ENCODE measurements at regions not wholly inside any gene's neighbourhood (a gene's known extent, or its start where the extent isn't known, plus 50 kb on each side); places are given as distances from the start of the nearest gene placed in this dataset.

DNA sequence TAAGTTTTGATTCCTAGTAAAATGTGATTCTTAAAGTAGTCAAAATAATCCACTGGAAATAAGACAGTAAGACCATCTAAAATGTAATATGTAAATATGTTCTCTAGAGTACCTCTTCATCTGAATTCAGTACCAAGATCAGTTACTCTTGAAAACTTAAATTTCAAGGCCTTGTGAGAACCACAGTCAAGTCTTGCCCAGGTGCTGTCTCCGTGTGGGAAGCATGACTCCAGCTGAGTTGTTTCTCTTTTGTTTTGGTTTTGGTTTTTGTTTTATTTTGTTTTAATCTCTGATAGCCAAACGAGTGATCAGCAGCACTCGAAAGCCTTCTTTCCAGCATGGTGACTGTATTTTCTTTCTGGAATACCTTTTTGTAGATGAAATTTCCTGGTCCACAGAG is 907.0 kb downstream of the KCNJ18 start:
- intact Hi-C loops (cut with micrococcal nuclease; ENCODE audit: unreplicated experiment) (no loop called here), in situ Hi-C loops (cut with HindIII; ENCODE audit: extremely low pct_ligation_motif_present, low pct_unique_long_range_greater_than_20kb) (no loop called here)
- H3K4me1 ChIP-seq (ENCODE audit: insufficient read depth, low read length): no peaks in the 10 kb centered on the region
- H3K9me3 ChIP-seq (ENCODE audit: low read length): no peaks in the 10 kb centered on the region
- no peak for ATAC-seq
- ChIA-PET CTCF (ENCODE audit: low intra/inter-chr PET ratio, low total read pairs) (no interaction called here), POLR2A (no interaction called here)
- no peak for DNase-seq (ENCODE audit: low spot score)
- no peak overlapping the region for H3K27ac ChIP-seq (ENCODE audit: extremely low read length, insufficient read depth, low read length)
- H4K20me1 ChIP-seq (ENCODE audit: insufficient read depth, low read length): no peaks in the 10 kb centered on the region
- no TSS peak for BruUV-seq (replicated peaks)
- no peak overlapping the region for H3K4me3 ChIP-seq (replicated peaks in 1 of 3; ENCODE audit: insufficient read depth in 1 of 3, low read depth in 2 of 3, low read length in 3 of 3)
- TF ChIP-seq TAF1 (CRISPR knock-in tag; IDR thresholded peaks at IDR 0.05) (no peak), NFIC (IDR thresholded peaks at IDR 0.05; ENCODE audit: low read length) (no peak), KDM4B (CRISPR knock-in tag; IDR thresholded peaks at IDR 0.05) (no peak), ETV5 (CRISPR knock-in tag; IDR thresholded peaks at IDR 0.05; ENCODE audit: borderline replicate concordance) (no peak), BRCA1 (CRISPR knock-in tag; IDR thresholded peaks at IDR 0.05) (no peak), TOE1 (CRISPR knock-in tag; IDR thresholded peaks at IDR 0.05) (no peak), SIX1 (CRISPR knock-in tag; IDR thresholded peaks at IDR 0.05; ENCODE audit: borderline replicate concordance) (no peak), ZNF569 (CRISPR knock-in tag; IDR thresholded peaks at IDR 0.05; ENCODE audit: borderline replicate concordance) (no peak), NFE2L2 (IDR thresholded peaks at IDR 0.05; ENCODE audit: low read length) (no peak), SIN3A (IDR thresholded peaks at IDR 0.05; ENCODE audit: borderline replicate concordance, low read depth, low read length) (no peak)
- TF ChIP-seq, protein P1, sequence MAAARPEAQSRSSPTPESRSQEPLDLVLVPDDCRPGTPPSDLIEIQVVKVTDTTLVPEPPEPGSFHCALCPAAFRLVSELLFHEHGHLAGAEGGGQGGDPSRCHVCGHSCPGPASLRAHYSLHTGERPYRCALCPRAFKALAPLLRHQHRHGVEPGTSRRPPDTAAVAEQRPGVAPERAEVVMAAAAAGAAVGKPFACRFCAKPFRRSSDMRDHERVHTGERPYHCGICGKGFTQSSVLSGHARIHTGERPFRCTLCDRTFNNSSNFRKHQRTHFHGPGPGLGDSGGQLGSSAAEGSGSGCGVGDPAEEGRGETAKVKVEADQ (CRISPR knock-in tag; IDR thresholded peaks at IDR 0.05; ENCODE audit: borderline replicate concordance): no peak
- TF ChIP-seq, protein P2, sequence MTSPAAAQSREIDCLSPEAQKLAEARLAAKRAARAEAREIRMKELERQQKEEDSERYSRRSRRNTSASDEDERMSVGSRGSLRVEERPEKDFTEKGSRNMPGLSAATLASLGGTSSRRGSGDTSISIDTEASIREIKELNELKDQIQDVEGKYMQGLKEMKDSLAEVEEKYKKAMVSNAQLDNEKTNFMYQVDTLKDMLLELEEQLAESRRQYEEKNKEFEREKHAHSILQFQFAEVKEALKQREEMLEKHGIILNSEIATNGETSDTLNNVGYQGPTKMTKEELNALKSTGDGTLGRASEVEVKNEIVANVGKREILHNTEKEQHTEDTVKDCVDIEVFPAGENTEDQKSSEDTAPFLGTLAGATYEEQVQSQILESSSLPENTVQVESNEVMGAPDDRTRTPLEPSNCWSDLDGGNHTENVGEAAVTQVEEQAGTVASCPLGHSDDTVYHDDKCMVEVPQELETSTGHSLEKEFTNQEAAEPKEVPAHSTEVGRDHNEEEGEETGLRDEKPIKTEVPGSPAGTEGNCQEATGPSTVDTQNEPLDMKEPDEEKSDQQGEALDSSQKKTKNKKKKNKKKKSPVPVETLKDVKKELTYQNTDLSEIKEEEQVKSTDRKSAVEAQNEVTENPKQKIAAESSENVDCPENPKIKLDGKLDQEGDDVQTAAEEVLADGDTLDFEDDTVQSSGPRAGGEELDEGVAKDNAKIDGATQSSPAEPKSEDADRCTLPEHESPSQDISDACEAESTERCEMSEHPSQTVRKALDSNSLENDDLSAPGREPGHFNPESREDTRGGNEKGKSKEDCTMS (CRISPR knock-in tag; conservative IDR thresholded peaks at IDR 0.05): no peak
- no peak overlapping the region for H3K9ac ChIP-seq (ENCODE audit: insufficient read depth, low read depth, low read length)
- H2AFZ ChIP-seq (ENCODE audit: low read length): no peak overlapping the region
- no peaks in the 10 kb centered on the region for H3K36me3 ChIP-seq (replicated peaks in 1 of 2; ENCODE audit: control insufficient read depth in 1 of 2, insufficient read depth in 2 of 2, low read length in 2 of 2)
- H3K79me2 ChIP-seq (ENCODE audit: insufficient read depth, low read length): no peaks in the 10 kb centered on the region
- no peaks in the 10 kb centered on the region for H3K27me3 ChIP-seq (ENCODE audit: control insufficient read depth in 1 of 2, insufficient read depth in 2 of 2, low read length in 2 of 2)
- FAIRE-seq: no peak
- no peak overlapping the region for H3K4me2 ChIP-seq (ENCODE audit: low read depth, low read length)
- WGBS (ENCODE audit: low lambda C conversion rate): 4% methylated on average over 3 of the region's 3 CpGs
